GM23248 (cell line): ENCODE measurements at regions not wholly inside any gene's neighbourhood (a gene's known extent, or its start where the extent isn't known, plus 50 kb on each side); places are given as distances from the start of the nearest gene placed in this dataset.

Source experiments
- DNase-seq: peaks from one replicate; pipeline ENCODE4 v3.0.0-alpha.2; 2015
- H2AFZ ChIP-seq: fragments of 200-600 bp; sonication (generic); 2 replicates; pipeline ENCODE4 v1.6.1; 2016; ENCODE audit warnings: antibody characterized with exemption
- H3F3A ChIP-seq: fragments of 200-600 bp; sonication (generic); 2 replicates; pipeline ENCODE4 v1.6.1; 2016; ENCODE audit warnings: mild to moderate bottlenecking, antibody characterized with exemption, mixed run types; ENCODE audit not compliant: insufficient read depth
- H3K27ac ChIP-seq: fragments of 200-600 bp; sonication (generic); 2 replicates; pipeline ENCODE4 v1.5.1; 2016; ENCODE audit warnings: mild to moderate bottlenecking
- H3K27me3 ChIP-seq: fragments of 200-600 bp; sonication (generic); replicated peaks from 2 replicates; pipeline ENCODE4 v1.6.1; 2016; ENCODE audit warnings: mild to moderate bottlenecking; ENCODE audit not compliant: insufficient read depth
- H3K36me3 ChIP-seq: fragments of 200-600 bp; sonication (generic); 2 replicates; pipeline ENCODE4 v1.6.1; 2016; ENCODE audit warnings: low read depth, mild to moderate bottlenecking
- H3K4me1 ChIP-seq: fragments of 200-600 bp; sonication (generic); 2 replicates; pipeline ENCODE4 v1.6.1; 2016; ENCODE audit warnings: mild to moderate bottlenecking; ENCODE audit not compliant: insufficient read depth
- H3K4me2 ChIP-seq: fragments of 200-600 bp; sonication (generic); one replicate; pipeline ENCODE4 v1.6.1; 2016; ENCODE audit warnings: mild to moderate bottlenecking; ENCODE audit not compliant: unreplicated experiment
- H3K4me3 ChIP-seq: fragments of 200-600 bp; sonication (generic); 2 replicates; pipeline ENCODE4 v1.5.1; 2016; ENCODE audit warnings: mild to moderate bottlenecking
- H3K79me2 ChIP-seq: fragments of 200-600 bp; sonication (generic); 2 replicates; pipeline ENCODE4 v1.6.1; 2016; ENCODE audit warnings: mild to moderate bottlenecking; ENCODE audit not compliant: insufficient read depth
- H3K9ac ChIP-seq: fragments of 200-600 bp; sonication (generic); 2 replicates; pipeline ENCODE4 v1.6.1; 2016; ENCODE audit warnings: mild to moderate bottlenecking
- H3K9me2 ChIP-seq: fragments of 200-600 bp; sonication (generic); 2 replicates; pipeline ENCODE4 v1.6.1; 2016; ENCODE audit warnings: mixed run types, mild to moderate bottlenecking, moderate library complexity; ENCODE audit not compliant: insufficient read depth
- H3K9me3 ChIP-seq: fragments of 200-600 bp; sonication (generic); one replicate; pipeline ENCODE4 v1.6.1; 2017; ENCODE audit warnings: low read depth
- H4K20me1 ChIP-seq: fragments of 200-600 bp; sonication (generic); 2 replicates; pipeline ENCODE4 v1.6.0; 2016; ENCODE audit not compliant: insufficient read depth
- EZH2 ChIP-seq: fragments of 200-600 bp; sonication (generic); IDR thresholded peaks from 2 replicates; pipeline ENCODE4 v1.6.1; 2018; ENCODE audit warnings: antibody characterized with exemption, mild to moderate bottlenecking; ENCODE audit not compliant: insufficient read depth, poor library complexity, severe bottlenecking
- EZH2phosphoT487 ChIP-seq: fragments of 200-600 bp; sonication (generic); IDR thresholded peaks from 2 replicates; pipeline ENCODE4 v1.6.1; 2018; ENCODE audit warnings: antibody characterized with exemption, moderate library complexity, mild to moderate bottlenecking, low read depth; ENCODE audit not compliant: insufficient read depth
- WGBS, 2 experiments: methylation state at CpG; one replicate each; pipeline ENCODE4 v1.1.6; 2015 to 2017; ENCODE audit warnings: low lambda C conversion rate in 2 of 2, low coverage in 1 of 2; ENCODE audit errors: missing lambda C conversion rate in 2 of 2; 5-methylcytosine and 5-hydroxymethylcytosine counted together
- in situ Hi-C: fragments of 300-500 bp; cut with MboI; formaldehyde crosslinking; loops from 2 replicates; pipeline ENCODE4 v1.15.0; 2020

GRCh38 chr16:52364500-52364899, 182.4 kb downstream of the TOX3 start:
- TF ChIP-seq EZH2phosphoT487 = no peak
- TF ChIP-seq EZH2 = no peak
- Histone ChIP-seq H3K9me2 (no peaks in the 10 kb centered on the region), H3K27me3 (no peaks in the 10 kb centered on the region), H3K4me1 (no peaks in the 10 kb centered on the region), H2AFZ (no peak overlapping the region), H3K4me3 (no peak overlapping the region), H3K27ac (no peak overlapping the region), H3K9ac (no peak overlapping the region), H3K79me2 (no peaks in the 10 kb centered on the region), H3K9me3 (no peaks in the 10 kb centered on the region), H4K20me1 (no peaks in the 10 kb centered on the region), H3K36me3 (no peaks in the 10 kb centered on the region), H3K4me2 (no peak overlapping the region), H3F3A (no peaks in the 10 kb centered on the region)
- DNase-seq = no peak
- in situ Hi-C loops = no loop called here

GRCh38 chr16:52363082-52363481, 183.9 kb downstream of the TOX3 start:
- TF ChIP-seq EZH2phosphoT487 (no peak), EZH2 (no peak)
- WGBS, 2 experiments = 8 to 12% methylated on average over 4 of the region's 4 CpGs
- in situ Hi-C loops = no loop called here

GRCh38 chr16:52357711-52358110, 189.2 kb downstream of the TOX3 start:
- Histone ChIP-seq H2AFZ (no peak overlapping the region), H4K20me1 (no peaks in the 10 kb centered on the region), H3K27ac (no peak overlapping the region), H3K79me2 (no peaks in the 10 kb centered on the region), H3K4me1 (no peaks in the 10 kb centered on the region), H3F3A (no peaks in the 10 kb centered on the region), H3K4me2 (no peak overlapping the region), H3K36me3 (no peaks in the 10 kb centered on the region), H3K9me3 (no peaks in the 10 kb centered on the region), H3K9me2 (no peaks in the 10 kb centered on the region), H3K4me3 (no peak overlapping the region), H3K9ac (no peak overlapping the region), H3K27me3 (no peaks in the 10 kb centered on the region)
- DNase-seq = no peak
- in situ Hi-C loops = no loop called here
- TF ChIP-seq EZH2phosphoT487 (no peak), EZH2 (no peak)
- WGBS, 2 experiments = 8 to 9% methylated on average over 4 of the region's 4 CpGs

More at GRCh38 chr16:52363082-52363481, 183.9 kb downstream of the TOX3 start:
- Histone ChIP-seq H3K4me3 (no peak overlapping the region), H3F3A (no peaks in the 10 kb centered on the region), H3K9me2 (no peaks in the 10 kb centered on the region), H3K4me2 (no peak overlapping the region), H3K9ac (no peak overlapping the region), H4K20me1 (no peaks in the 10 kb centered on the region), H3K79me2 (no peaks in the 10 kb centered on the region), H3K4me1 (no peaks in the 10 kb centered on the region), H3K27me3 (no peaks in the 10 kb centered on the region), H3K36me3 (no peaks in the 10 kb centered on the region), H3K9me3 (no peaks in the 10 kb centered on the region), H2AFZ (no peak overlapping the region), H3K27ac (no peak overlapping the region)
- no peak for DNase-seq

- no peaks in the 10 kb centered on the region for H3K36me3 ChIP-seq
- 11 to 16% methylated on average over 1 of the region's 1 CpG for WGBS, 2 experiments
- H3K27ac ChIP-seq = no peak overlapping the region
- no peaks in the 10 kb centered on the region for H3F3A ChIP-seq
- TF ChIP-seq EZH2phosphoT487 (no peak), EZH2 (no peak)
- no peak overlapping the region for H3K4me3 ChIP-seq
- H3K4me2 ChIP-seq = no peak overlapping the region
- no peaks in the 10 kb centered on the region for H3K4me1 ChIP-seq
- DNase-seq = no peak
- H3K27me3 ChIP-seq = no peaks in the 10 kb centered on the region
- H3K9me2 ChIP-seq = no peaks in the 10 kb centered on the region
- in situ Hi-C loops = no loop called here
- H4K20me1 ChIP-seq = no peaks in the 10 kb centered on the region
- no peaks in the 10 kb centered on the region for H3K79me2 ChIP-seq
- H2AFZ ChIP-seq = no peak overlapping the region
- H3K9ac ChIP-seq = no peak overlapping the region
- H3K9me3 ChIP-seq = no peaks in the 10 kb centered on the region
These were observed 193.7 kb downstream of the TOX3 start for GRCh38 chr16:52353249-52353648.

- WGBS, 2 experiments = 28 to 29% methylated on average over 5 of the region's 5 CpGs
- no peaks in the 10 kb centered on the region for H3K9me3 ChIP-seq
- no peaks in the 10 kb centered on the region for H3K4me1 ChIP-seq
- DNase-seq = no peak
- no peaks in the 10 kb centered on the region for H3K9me2 ChIP-seq
- H3K36me3 ChIP-seq = no peaks in the 10 kb centered on the region
- no peak for TF ChIP-seq EZH2phosphoT487
- TF ChIP-seq EZH2 = no peak
- H3K27ac ChIP-seq = no peak overlapping the region
- H3K4me2 ChIP-seq = no peak overlapping the region
- no peaks in the 10 kb centered on the region for H3K27me3 ChIP-seq
- H4K20me1 ChIP-seq = no peaks in the 10 kb centered on the region
- no peaks in the 10 kb centered on the region for H3F3A ChIP-seq
- in situ Hi-C loops = no loop called here
- H3K4me3 ChIP-seq = no peak overlapping the region
- no peak overlapping the region for H3K9ac ChIP-seq
- no peak overlapping the region for H2AFZ ChIP-seq
- H3K79me2 ChIP-seq = no peaks in the 10 kb centered on the region
These were observed 195.5 kb downstream of the TOX3 start for GRCh38 chr16:52351451-52351850.
